ENCODE measurements at regions not wholly inside any gene's neighbourhood (a gene's known extent, or its start where the extent isn't known, plus 50 kb on each side); places are given as distances from the start of the nearest gene placed in this dataset.

DNA sequence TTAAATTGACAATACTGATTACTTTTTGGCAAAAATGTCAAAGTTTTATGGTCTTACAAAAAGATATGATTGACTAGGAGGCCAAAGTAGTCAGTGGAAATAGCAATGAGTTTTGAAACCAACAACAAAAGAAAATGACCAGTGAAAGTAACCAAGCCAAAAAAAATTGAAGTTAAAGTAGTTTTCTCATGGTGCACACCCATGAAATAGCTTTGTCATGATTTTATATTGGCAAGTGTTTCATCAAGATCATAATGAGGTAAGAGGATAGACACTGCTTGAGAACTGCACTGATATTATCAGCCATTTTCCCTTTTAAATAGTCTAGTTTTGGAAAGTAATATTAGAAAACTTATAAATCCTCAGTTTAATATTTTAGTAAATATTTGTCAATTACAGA lies 206.2 kb upstream of the ADAMTS5 start:
- Histone ChIP-seq H3K4me3 (ENCODE audit: low read length, poor library complexity, severe bottlenecking) (no peak overlapping the region), H3K9ac (ENCODE audit: low read depth, low read length, poor library complexity, severe bottlenecking) (no peak overlapping the region), H3K9me3 (ENCODE audit: insufficient read depth, low read depth, low read length) (no peaks in the 10 kb centered on the region), H2AFZ (ENCODE audit: low read length) (no peak overlapping the region), H3K9me2 (replicated peaks; ENCODE audit: low read depth, low read length) (no peaks in the 10 kb centered on the region), H3K4me2 (ENCODE audit: low read depth, low read length, poor library complexity, severe bottlenecking) (no peak overlapping the region), H3K79me2 (ENCODE audit: insufficient read depth, low read length) (no peaks in the 10 kb centered on the region), H4K20me1 (ENCODE audit: insufficient read depth, low read length, poor library complexity, severe bottlenecking) (no peaks in the 10 kb centered on the region), H3K27me3 (ENCODE audit: insufficient read depth, low read length, poor library complexity, severe bottlenecking) (no peaks in the 10 kb centered on the region), H3F3A (ENCODE audit: low read depth) (no peaks in the 10 kb centered on the region), H3K36me3 (ENCODE audit: insufficient read depth, low read length) (no peaks in the 10 kb centered on the region), H3K4me1 (ENCODE audit: insufficient read depth, low read length, poor library complexity, severe bottlenecking) (no peaks in the 10 kb centered on the region)
- TF ChIP-seq, protein P1, sequence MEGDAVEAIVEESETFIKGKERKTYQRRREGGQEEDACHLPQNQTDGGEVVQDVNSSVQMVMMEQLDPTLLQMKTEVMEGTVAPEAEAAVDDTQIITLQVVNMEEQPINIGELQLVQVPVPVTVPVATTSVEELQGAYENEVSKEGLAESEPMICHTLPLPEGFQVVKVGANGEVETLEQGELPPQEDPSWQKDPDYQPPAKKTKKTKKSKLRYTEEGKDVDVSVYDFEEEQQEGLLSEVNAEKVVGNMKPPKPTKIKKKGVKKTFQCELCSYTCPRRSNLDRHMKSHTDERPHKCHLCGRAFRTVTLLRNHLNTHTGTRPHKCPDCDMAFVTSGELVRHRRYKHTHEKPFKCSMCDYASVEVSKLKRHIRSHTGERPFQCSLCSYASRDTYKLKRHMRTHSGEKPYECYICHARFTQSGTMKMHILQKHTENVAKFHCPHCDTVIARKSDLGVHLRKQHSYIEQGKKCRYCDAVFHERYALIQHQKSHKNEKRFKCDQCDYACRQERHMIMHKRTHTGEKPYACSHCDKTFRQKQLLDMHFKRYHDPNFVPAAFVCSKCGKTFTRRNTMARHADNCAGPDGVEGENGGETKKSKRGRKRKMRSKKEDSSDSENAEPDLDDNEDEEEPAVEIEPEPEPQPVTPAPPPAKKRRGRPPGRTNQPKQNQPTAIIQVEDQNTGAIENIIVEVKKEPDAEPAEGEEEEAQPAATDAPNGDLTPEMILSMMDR (conservative IDR thresholded peaks at IDR 0.05; ENCODE audit: low read length): no peak
- TF ChIP-seq EZH2phosphoT487 (IDR thresholded peaks at IDR 0.05; ENCODE audit: borderline replicate concordance): no peak

DNA sequence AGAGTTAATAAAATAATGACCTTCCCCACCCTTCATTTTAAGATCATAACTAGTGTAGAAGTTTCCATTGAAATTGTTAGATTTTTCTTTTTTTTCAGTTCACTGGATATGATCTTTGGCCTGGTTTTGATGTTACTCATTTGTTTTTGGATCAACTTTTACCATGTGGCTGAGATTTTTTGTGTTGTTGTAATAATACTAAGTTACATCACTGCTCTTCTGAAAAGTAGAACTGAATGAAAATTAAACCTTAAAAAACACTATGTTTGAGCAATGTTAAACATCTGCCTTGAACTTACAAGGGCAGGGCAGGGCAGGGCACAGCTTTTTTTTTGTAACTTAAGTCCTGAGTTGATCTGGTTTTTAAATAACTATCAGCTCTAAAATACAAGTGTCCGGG lies 204.8 kb upstream of the ADAMTS5 start:
- H3K27me3 ChIP-seq (ENCODE audit: insufficient read depth, low read length, poor library complexity, severe bottlenecking): no peaks in the 10 kb centered on the region

DNA sequence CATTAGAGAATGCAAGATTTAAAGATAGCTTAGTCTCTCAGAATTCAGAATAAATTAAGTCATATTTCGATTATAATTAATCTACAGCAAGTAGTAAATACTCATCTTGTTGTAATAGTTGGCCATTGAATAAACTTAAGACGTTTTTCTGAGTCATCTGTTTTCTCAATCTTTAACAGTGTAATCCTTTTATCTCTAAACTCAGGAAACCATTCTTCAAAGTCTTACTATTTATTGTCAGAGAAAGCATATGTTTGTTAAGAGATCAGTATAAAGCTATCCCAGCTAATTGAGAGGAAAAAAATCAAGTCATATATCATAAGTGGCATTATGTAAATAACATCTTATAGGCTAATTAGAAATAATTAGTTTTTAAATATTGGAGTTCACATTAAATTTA lies 201.2 kb upstream of the ADAMTS5 start:
- H3K9ac ChIP-seq (ENCODE audit: low read depth, low read length, poor library complexity, severe bottlenecking): no peak overlapping the region
- no peaks in the 10 kb centered on the region for H3K9me3 ChIP-seq (ENCODE audit: insufficient read depth, low read depth, low read length)
- no peak overlapping the region for H2AFZ ChIP-seq (ENCODE audit: low read length)
- no peaks in the 10 kb centered on the region for H3K9me2 ChIP-seq (replicated peaks; ENCODE audit: low read depth, low read length)
- no peaks in the 10 kb centered on the region for H4K20me1 ChIP-seq (ENCODE audit: insufficient read depth, low read length, poor library complexity, severe bottlenecking)
- H3K27me3 ChIP-seq (ENCODE audit: insufficient read depth, low read length, poor library complexity, severe bottlenecking): no peaks in the 10 kb centered on the region
- H3K79me2 ChIP-seq (ENCODE audit: insufficient read depth, low read length): no peaks in the 10 kb centered on the region
- TF ChIP-seq, protein P1 (conservative IDR thresholded peaks at IDR 0.05; ENCODE audit: low read length): no peak
- no peak for TF ChIP-seq EZH2phosphoT487 (IDR thresholded peaks at IDR 0.05; ENCODE audit: borderline replicate concordance)
- no peaks in the 10 kb centered on the region for H3K4me1 ChIP-seq (ENCODE audit: insufficient read depth, low read length, poor library complexity, severe bottlenecking)
- no peaks in the 10 kb centered on the region for H3F3A ChIP-seq (ENCODE audit: low read depth)
- H3K36me3 ChIP-seq (ENCODE audit: insufficient read depth, low read length): no peaks in the 10 kb centered on the region
- H3K4me3 ChIP-seq (ENCODE audit: low read length, poor library complexity, severe bottlenecking): no peak overlapping the region
- no peak overlapping the region for H3K4me2 ChIP-seq (ENCODE audit: low read depth, low read length, poor library complexity, severe bottlenecking)

More for the DNA sequence above, 204.8 kb upstream of the ADAMTS5 start:
- Histone ChIP-seq H3K4me3 (ENCODE audit: low read length, poor library complexity, severe bottlenecking) (no peak overlapping the region), H3K9me2 (replicated peaks; ENCODE audit: low read depth, low read length) (no peaks in the 10 kb centered on the region), H4K20me1 (ENCODE audit: insufficient read depth, low read length, poor library complexity, severe bottlenecking) (no peaks in the 10 kb centered on the region), H3K9me3 (ENCODE audit: insufficient read depth, low read depth, low read length) (no peaks in the 10 kb centered on the region), H3K36me3 (ENCODE audit: insufficient read depth, low read length) (no peaks in the 10 kb centered on the region), H2AFZ (ENCODE audit: low read length) (no peak overlapping the region), H3K4me2 (ENCODE audit: low read depth, low read length, poor library complexity, severe bottlenecking) (no peak overlapping the region), H3F3A (ENCODE audit: low read depth) (no peaks in the 10 kb centered on the region), H3K4me1 (ENCODE audit: insufficient read depth, low read length, poor library complexity, severe bottlenecking) (no peaks in the 10 kb centered on the region), H3K9ac (ENCODE audit: low read depth, low read length, poor library complexity, severe bottlenecking) (no peak overlapping the region), H3K79me2 (ENCODE audit: insufficient read depth, low read length) (no peaks in the 10 kb centered on the region)
- no peak for TF ChIP-seq EZH2phosphoT487 (IDR thresholded peaks at IDR 0.05; ENCODE audit: borderline replicate concordance)
- TF ChIP-seq, protein P1 (conservative IDR thresholded peaks at IDR 0.05; ENCODE audit: low read length): no peak

Data from Loucy (cell line).